Naive thymus-derived CD4-positive, alpha-beta T cell (primary cell): ENCODE measurements at regions not wholly inside any gene's neighbourhood (a gene's known extent, or its start where the extent isn't known, plus 50 kb on each side); places are given as distances from the start of the nearest gene placed in this dataset.

Experiments used
- ATAC-seq: fragments of 150-1000 bp; cut with Tn5 transposase; 2 replicates; pipeline ENCODE4 v1.10.0; 2021; ENCODE audit warnings: mild to moderate bottlenecking, moderate library complexity
- CTCF ChIA-PET: fragments of 350-600 bp; sonication (Branson Sonifier 250); formaldehyde crosslinking; loops from one replicate; lab custom pipeline; 2021; ENCODE audit warnings: antibody characterized with exemption; lab: Charles Lee
- POLR2A ChIA-PET: fragments of 350-600 bp; sonication (Branson Sonifier 250); formaldehyde crosslinking; loops from one replicate; lab custom pipeline; 2021; ENCODE audit warnings: antibody characterized with exemption, inconsistent platforms; lab: Charles Lee
- DNase-seq, 9 donors: peaks; one replicate each; pipeline versions ENCODE4 v3.0.0 to v3.0.0-alpha.2; 2020 to 2022; ENCODE audit warnings: mixed read lengths in 1 of 9
- H3K27ac ChIP-seq: one replicate; pipeline ENCODE4 v1.7.0; 2013; ENCODE audit warnings: mild to moderate bottlenecking, low read depth, low read length, moderate library complexity
- H3K27me3 ChIP-seq, 2 donors: one replicate each; pipeline ENCODE4 v1.7.0; 2013; ENCODE audit warnings: low read length in 2 of 2, mild to moderate bottlenecking in 2 of 2, moderate library complexity in 2 of 2; ENCODE audit not compliant: control insufficient read depth in 2 of 2, insufficient read depth in 2 of 2
- H3K36me3 ChIP-seq, 3 experiments: 1 replicate in 2 of 3; 2 replicates in 1 of 3; pipeline ENCODE4 v1.7.0; 2013; ENCODE audit warnings: low read length in 3 of 3, mild to moderate bottlenecking in 3 of 3, moderate library complexity in 1 of 3; ENCODE audit not compliant: insufficient read depth in 3 of 3, control insufficient read depth in 2 of 3
- H3K4me1 ChIP-seq, 2 donors: one replicate each; pipeline ENCODE4 v1.7.0; 2013; ENCODE audit warnings: low read length in 2 of 2, mild to moderate bottlenecking in 2 of 2, moderate library complexity in 1 of 2; ENCODE audit not compliant: control insufficient read depth in 2 of 2, insufficient read depth in 2 of 2
- H3K4me3 ChIP-seq: 2 replicates; pipeline ENCODE4 v1.7.0; 2013; ENCODE audit warnings: mild to moderate bottlenecking, low read length
- H3K9me3 ChIP-seq, 3 experiments: 1 replicate in 2 of 3; 2 replicates in 1 of 3; pipeline ENCODE4 v1.7.0; 2013; ENCODE audit warnings: low read length in 3 of 3; ENCODE audit not compliant: control insufficient read depth in 2 of 3
- H3K27ac Mint-ChIP-seq, 9 donors: one replicate each; pipeline ENCODE4 v1.8.0; 2020 to 2022; ENCODE audit warnings: mixed read lengths in 9 of 9, mild to moderate bottlenecking in 8 of 9, moderate library complexity in 5 of 9, inconsistent platforms in 2 of 9
- H3K27me3 Mint-ChIP-seq, 5 donors: one replicate each; pipeline ENCODE4 v1.8.0; 2021 to 2022; ENCODE audit warnings: mixed read lengths in 5 of 5, mild to moderate bottlenecking in 1 of 5
- H3K36me3 Mint-ChIP-seq, 5 donors: one replicate each; pipeline ENCODE4 v1.8.0; 2020 to 2022; ENCODE audit warnings: mixed read lengths in 5 of 5, mild to moderate bottlenecking in 3 of 5, inconsistent platforms in 1 of 5
- H3K4me1 Mint-ChIP-seq, 7 donors: one replicate each; pipeline ENCODE4 v1.8.0; 2020 to 2022; ENCODE audit warnings: mixed read lengths in 7 of 7, mild to moderate bottlenecking in 3 of 7, inconsistent platforms in 1 of 7
- H3K4me3 Mint-ChIP-seq, 10 donors: one replicate each; pipeline ENCODE4 v1.8.0; 2020 to 2022; ENCODE audit warnings: mild to moderate bottlenecking in 10 of 10, mixed read lengths in 10 of 10, moderate library complexity in 6 of 10, inconsistent platforms in 2 of 10
- H3K9me3 Mint-ChIP-seq, 11 donors: one replicate each; pipeline ENCODE4 v1.8.0; 2020 to 2022; ENCODE audit warnings: mixed read lengths in 11 of 11, mild to moderate bottlenecking in 4 of 11, inconsistent platforms in 1 of 11, moderate library complexity in 1 of 11
- intact Hi-C, 2 donors: fragments of 100-400 bp; cut with micrococcal nuclease; formaldehyde crosslinking; loops; one replicate each; pipeline ENCODE4 v1.15.1; 2023

DNA sequence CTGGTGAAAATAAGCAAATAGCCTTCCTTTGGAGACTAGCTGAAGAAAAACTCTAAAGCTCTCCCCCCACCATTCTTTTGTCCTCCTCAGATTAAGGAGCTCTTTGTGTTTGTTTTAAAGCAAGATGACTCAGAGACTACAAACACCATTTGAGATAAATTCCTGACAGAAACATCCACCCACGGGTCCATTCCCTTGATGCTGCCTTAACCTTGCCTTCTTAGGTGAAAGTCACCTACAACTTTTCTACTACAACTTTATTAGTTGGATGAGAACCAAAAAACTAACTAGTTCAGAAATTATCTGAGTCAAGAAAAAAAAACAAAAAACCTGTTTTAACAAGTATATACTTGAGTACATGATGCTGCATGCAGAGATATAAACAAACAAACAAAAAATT, 831.1 kb downstream of the NR2F1-AS1 start:
- H3K27me3 ChIP-seq = no peaks in the 10 kb centered on the region
- POLR2A ChIA-PET = no interaction called here
- H3K4me1 ChIP-seq = no peaks in the 10 kb centered on the region
- Mint-ChIP-seq H3K27me3 (no peaks in the 10 kb centered on the region), H3K9me3 (peaks cover 0 to 2% (median 0%) of the 10 kb centered on the region in 11 donors), H3K36me3 (no peaks in the 10 kb centered on the region), H3K4me1 (no peaks in the 10 kb centered on the region), H3K4me3 (no peak overlapping the region), H3K27ac (no peak overlapping the region)
- CTCF ChIA-PET = no interaction called here
- no peaks in the 10 kb centered on the region for H3K36me3 ChIP-seq
- H3K9me3 ChIP-seq = no peaks in the 10 kb centered on the region
- ATAC-seq (no peak), DNase-seq (no peak)
- no peak overlapping the region for H3K4me3 ChIP-seq
- H3K27ac ChIP-seq = no peak overlapping the region
- intact Hi-C loops = no loop called here

DNA sequence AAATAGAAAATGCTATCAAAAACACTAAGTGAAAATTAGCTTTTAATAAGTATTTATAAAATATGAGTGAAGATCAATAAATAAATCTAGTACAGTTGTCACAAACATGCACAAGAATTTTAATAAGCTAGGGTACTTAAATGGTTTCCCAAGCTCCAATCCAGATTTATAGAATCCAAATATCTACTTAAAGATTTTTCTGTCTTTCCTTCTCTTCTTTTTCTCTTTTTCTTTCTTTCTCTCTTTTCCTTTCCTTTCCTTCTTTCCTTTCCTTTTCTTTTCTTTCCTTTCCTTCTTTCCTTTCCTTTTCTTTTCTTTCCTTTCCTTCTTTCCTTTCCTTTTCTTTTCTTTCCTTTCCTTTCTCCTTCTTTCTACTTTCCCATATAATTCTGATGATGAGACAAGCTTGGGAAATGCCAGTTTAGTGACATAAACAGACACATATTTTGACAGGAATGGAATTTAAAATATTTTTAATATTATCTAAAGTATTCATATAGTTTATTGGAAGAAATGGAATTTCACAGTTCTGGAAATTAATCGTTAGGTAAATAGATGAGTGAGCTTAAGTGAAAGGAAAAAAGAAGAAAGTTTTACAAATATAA, 832.8 kb downstream of the NR2F1-AS1 start:
- no peaks in the 10 kb centered on the region for H3K4me1 Mint-ChIP-seq
- CTCF ChIA-PET = no interaction called here
- no peaks in the 10 kb centered on the region for H3K4me1 ChIP-seq
- no peak overlapping the region for H3K4me3 ChIP-seq
- H3K27ac ChIP-seq = no peak overlapping the region
- intact Hi-C loops = no loop called here
- no peak overlapping the region for H3K27ac Mint-ChIP-seq
- H3K27me3 Mint-ChIP-seq = no peaks in the 10 kb centered on the region
- no peaks in the 10 kb centered on the region for H3K36me3 Mint-ChIP-seq
- DNase-seq = no peak
- POLR2A ChIA-PET = no interaction called here
- H3K9me3 Mint-ChIP-seq = peaks cover 0 to 1% (median 0%) of the 10 kb centered on the region in 11 donors
- H3K36me3 ChIP-seq = no peaks in the 10 kb centered on the region
- no peaks in the 10 kb centered on the region for H3K27me3 ChIP-seq
- H3K4me3 Mint-ChIP-seq = no peak overlapping the region
- no peaks in the 10 kb centered on the region for H3K9me3 ChIP-seq
- no peak for ATAC-seq

DNA sequence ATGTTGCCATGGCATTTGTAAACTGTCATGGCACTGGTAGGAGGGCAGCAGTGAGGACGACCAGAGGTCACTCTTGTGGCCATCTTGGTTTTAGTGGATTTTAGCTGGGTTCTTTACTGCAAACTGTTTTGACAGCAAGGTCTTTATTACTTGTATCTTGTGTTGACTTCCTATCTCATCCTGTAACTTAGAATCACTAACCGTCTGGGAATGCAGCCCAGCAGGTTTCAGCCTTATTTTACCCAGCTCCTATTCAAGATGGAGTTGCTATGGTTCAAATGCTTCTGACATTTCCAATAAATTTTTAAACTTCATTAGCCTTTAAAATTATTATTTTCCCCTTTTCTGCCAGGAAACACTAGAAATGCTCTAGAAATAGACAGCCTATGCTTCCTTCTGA, 839.1 kb downstream of the NR2F1-AS1 start:
- no peaks in the 10 kb centered on the region for H3K27me3 Mint-ChIP-seq
- H3K36me3 Mint-ChIP-seq = no peaks in the 10 kb centered on the region
- peaks cover 0 to 5% (median 0%) of the 10 kb centered on the region in 11 donors for H3K9me3 Mint-ChIP-seq
- ChIA-PET POLR2A (no interaction called here), CTCF (no interaction called here)
- Histone ChIP-seq H3K27ac (no peak overlapping the region), H3K27me3 (no peaks in the 10 kb centered on the region), H3K4me1 (no peaks in the 10 kb centered on the region), H3K9me3 (no peaks in the 10 kb centered on the region), H3K4me3 (no peak overlapping the region), H3K36me3 (no peaks in the 10 kb centered on the region)
- no peak overlapping the region for H3K27ac Mint-ChIP-seq
- intact Hi-C loops = no loop called here
- DNase-seq (no peak), ATAC-seq (no peak)
- H3K4me3 Mint-ChIP-seq = no peak overlapping the region
- peaks cover 0 to 1% (median 0%) of the 10 kb centered on the region in 7 donors for H3K4me1 Mint-ChIP-seq

DNA sequence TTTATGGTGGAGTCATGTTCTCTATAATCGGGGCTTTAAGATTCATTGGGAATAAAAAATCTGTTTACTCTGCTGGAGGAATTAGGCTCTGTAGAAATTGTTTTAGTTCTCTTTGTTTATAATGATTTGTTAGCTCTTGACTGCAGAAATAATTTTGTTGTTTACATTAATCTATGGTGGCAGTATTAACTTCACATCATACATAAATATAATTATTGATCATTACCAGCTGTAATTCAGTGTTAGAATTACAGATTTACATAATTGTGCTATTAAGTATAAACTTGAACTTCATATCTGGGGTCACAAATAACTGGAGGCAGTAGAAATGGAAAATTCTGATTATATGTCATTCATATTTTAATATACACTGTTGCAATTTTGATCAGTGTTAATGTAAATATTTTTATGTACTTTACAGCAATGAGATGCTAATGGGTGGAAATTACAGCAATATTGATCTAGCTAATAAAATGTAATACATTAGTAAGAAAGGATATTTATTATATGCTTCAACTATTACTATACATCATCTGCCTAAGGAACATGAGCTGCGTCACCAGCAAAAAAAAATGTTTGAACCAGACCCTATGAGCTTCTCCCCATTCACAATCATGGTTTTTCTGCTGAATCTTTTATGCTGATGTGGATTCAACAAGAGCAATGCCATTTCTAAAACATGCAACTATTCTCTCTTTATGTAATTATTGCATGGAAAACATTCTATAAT, 846.6 kb downstream of the NR2F1-AS1 start:
- H3K27ac Mint-ChIP-seq = no peak overlapping the region
- H3K9me3 Mint-ChIP-seq = peaks cover 0 to 11% (median 2%) of the 10 kb centered on the region in 11 donors
- Histone ChIP-seq H3K27me3 (no peaks in the 10 kb centered on the region), H3K9me3 (no peaks in the 10 kb centered on the region), H3K36me3 (no peaks in the 10 kb centered on the region), H3K4me1 (no peaks in the 10 kb centered on the region), H3K4me3 (no peak overlapping the region), H3K27ac (no peak overlapping the region)
- intact Hi-C loops = no loop called here
- ChIA-PET CTCF (no interaction called here), POLR2A (no interaction called here)
- no peak overlapping the region for H3K4me3 Mint-ChIP-seq
- DNase-seq = no peak
- H3K36me3 Mint-ChIP-seq = no peaks in the 10 kb centered on the region
- no peaks in the 10 kb centered on the region for H3K27me3 Mint-ChIP-seq
- H3K4me1 Mint-ChIP-seq = peaks cover 0 to 1% (median 0%) of the 10 kb centered on the region in 7 donors
- ATAC-seq = no peak

DNA sequence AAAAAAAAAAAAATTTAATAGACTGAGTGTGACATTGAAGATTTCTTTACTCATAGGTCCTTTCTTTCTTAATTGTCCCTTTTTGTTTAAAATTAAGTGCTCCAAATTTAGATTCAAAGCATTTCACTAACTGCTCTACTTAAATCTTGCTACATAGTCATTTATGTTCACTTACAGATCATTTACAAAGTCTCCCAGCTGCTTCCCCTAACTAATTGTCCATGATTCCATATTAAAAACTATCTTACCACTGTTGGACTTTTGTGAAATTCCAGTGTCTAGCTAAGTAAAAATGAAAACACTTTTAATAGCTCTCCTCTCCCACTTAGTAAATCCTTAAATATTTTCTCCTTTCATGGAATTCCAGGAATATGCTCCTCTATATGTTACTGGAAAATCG, 850.5 kb downstream of the NR2F1-AS1 start:
- no peak overlapping the region for H3K27ac Mint-ChIP-seq
- peaks cover 0 to 5% (median 0%) of the 10 kb centered on the region in 11 donors for H3K9me3 Mint-ChIP-seq
- intact Hi-C loops = no loop called here
- ATAC-seq = no peak
- H3K4me1 ChIP-seq = no peaks in the 10 kb centered on the region
- no peak for DNase-seq
- H3K36me3 ChIP-seq = no peaks in the 10 kb centered on the region
- no peaks in the 10 kb centered on the region for H3K4me1 Mint-ChIP-seq
- no peaks in the 10 kb centered on the region for H3K36me3 Mint-ChIP-seq
- no peaks in the 10 kb centered on the region for H3K27me3 Mint-ChIP-seq
- H3K27me3 ChIP-seq = no peaks in the 10 kb centered on the region
- H3K4me3 Mint-ChIP-seq = no peak overlapping the region
- no peak overlapping the region for H3K4me3 ChIP-seq
- POLR2A ChIA-PET = no interaction called here
- no peaks in the 10 kb centered on the region for H3K9me3 ChIP-seq
- CTCF ChIA-PET = no interaction called here
- H3K27ac ChIP-seq = no peak overlapping the region

DNA sequence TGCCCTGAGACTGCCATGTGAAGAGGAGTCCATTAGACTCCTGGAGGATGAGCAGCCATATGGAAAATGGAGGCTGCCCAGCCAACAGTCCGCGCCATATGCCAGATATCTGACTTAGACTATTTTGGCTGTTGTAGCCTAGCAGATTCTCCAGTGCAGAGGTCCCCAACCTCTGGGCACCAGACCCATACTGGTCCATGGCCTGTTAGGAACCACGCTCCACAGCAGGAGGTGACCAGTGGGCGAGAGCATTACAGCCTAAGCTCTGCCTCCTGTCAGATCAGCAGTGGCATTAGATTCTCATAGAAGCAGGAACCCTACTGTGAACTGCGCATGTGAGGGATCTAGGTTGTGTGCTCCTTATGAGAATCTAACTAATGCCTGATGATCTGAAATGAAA, 851.9 kb downstream of the NR2F1-AS1 start:
- H3K27me3 Mint-ChIP-seq = no peaks in the 10 kb centered on the region
- ChIA-PET CTCF (no interaction called here), POLR2A (no interaction called here)
- no peaks in the 10 kb centered on the region for H3K36me3 ChIP-seq
- no peaks in the 10 kb centered on the region for H3K4me1 ChIP-seq
- intact Hi-C loops = no loop called here
- no peaks in the 10 kb centered on the region for H3K27me3 ChIP-seq
- no peak overlapping the region for H3K4me3 ChIP-seq
- no peak overlapping the region for H3K27ac Mint-ChIP-seq
- no peaks in the 10 kb centered on the region for H3K36me3 Mint-ChIP-seq
- no peaks in the 10 kb centered on the region for H3K9me3 ChIP-seq
- no peaks in the 10 kb centered on the region for H3K4me1 Mint-ChIP-seq
- no peak for ATAC-seq
- DNase-seq = no peak
- H3K27ac ChIP-seq = no peak overlapping the region
- no peak overlapping the region for H3K4me3 Mint-ChIP-seq
- H3K9me3 Mint-ChIP-seq = peaks cover 0 to 8% (median 0%) of the 10 kb centered on the region in 11 donors

DNA sequence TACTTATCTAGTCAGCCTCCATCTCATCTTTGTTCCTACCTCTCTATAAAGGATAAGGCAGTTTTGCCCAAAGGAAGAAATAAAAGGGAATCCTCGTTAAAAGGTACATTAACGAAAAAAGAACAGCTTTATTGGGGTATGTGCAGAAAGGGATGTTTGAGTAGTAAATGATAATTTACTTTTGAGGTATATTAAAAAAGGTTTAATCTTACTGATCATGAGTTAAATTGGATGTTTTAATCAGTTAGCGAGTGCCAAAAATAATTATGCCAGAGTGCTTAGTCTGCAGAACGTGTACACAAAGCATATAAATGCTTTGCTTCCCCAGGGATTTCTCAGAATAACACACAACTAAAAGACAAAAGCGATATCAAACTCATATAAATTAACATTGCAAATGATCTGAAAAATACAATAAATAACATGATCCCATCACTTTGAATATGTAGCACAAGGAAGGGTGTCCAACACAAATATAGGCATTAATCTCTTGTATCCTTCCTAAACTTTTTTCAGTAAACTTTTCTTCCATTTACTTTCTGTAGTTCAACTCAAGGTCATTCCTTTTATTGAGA, 865.0 kb downstream of the NR2F1-AS1 start:
- Mint-ChIP-seq H3K27ac (no peak overlapping the region), H3K4me3 (no peak overlapping the region), H3K36me3 (no peaks in the 10 kb centered on the region), H3K9me3 (peaks cover 0 to 4% (median 0%) of the 10 kb centered on the region in 11 donors), H3K27me3 (no peaks in the 10 kb centered on the region), H3K4me1 (no peaks in the 10 kb centered on the region)
- CTCF ChIA-PET = no interaction called here
- Histone ChIP-seq H3K36me3 (no peaks in the 10 kb centered on the region), H3K4me3 (no peak overlapping the region), H3K9me3 (no peaks in the 10 kb centered on the region), H3K27me3 (no peaks in the 10 kb centered on the region), H3K27ac (no peak overlapping the region), H3K4me1 (no peaks in the 10 kb centered on the region)
- ATAC-seq = no peak
- no peak for DNase-seq
- POLR2A ChIA-PET = no interaction called here
- intact Hi-C loops = no loop called here
